Endodermal cell (in vitro differentiated cells): ENCODE measurements at regions not wholly inside any gene's neighbourhood (a gene's known extent, or its start where the extent isn't known, plus 50 kb on each side); places are given as distances from the start of the nearest gene placed in this dataset.
A peak's percentile ranks its signal among the peaks of the same experiment; 100 is the strongest.

Source experiments
- DNase-seq: peaks from one replicate; pipeline ENCODE4 v3.0.0-alpha.2; 2017
- H3K27ac ChIP-seq: 2 replicates; pipeline ENCODE4 v1.5.1; 2013; ENCODE audit warnings: mild to moderate bottlenecking, low read depth, low read length, moderate library complexity
- H3K27me3 ChIP-seq: 2 replicates; pipeline ENCODE4 v1.6.1; 2013; ENCODE audit warnings: mild to moderate bottlenecking, low read length, moderate library complexity; ENCODE audit not compliant: insufficient read depth, control insufficient read depth, poor library complexity, severe bottlenecking
- H3K36me3 ChIP-seq: 2 replicates; pipeline ENCODE4 v1.7.0; 2013; ENCODE audit warnings: mild to moderate bottlenecking, low read length, moderate library complexity; ENCODE audit not compliant: control insufficient read depth, insufficient read depth
- H3K4me1 ChIP-seq: one replicate; pipeline ENCODE4 v1.7.0; 2013; ENCODE audit warnings: low read length; ENCODE audit not compliant: control insufficient read depth, insufficient read depth
- H3K4me3 ChIP-seq: 2 replicates; pipeline ENCODE4 v1.5.1; 2013; ENCODE audit warnings: mild to moderate bottlenecking, low read length, moderate library complexity
- H3K9ac ChIP-seq: 2 replicates; pipeline ENCODE4 v1.6.1; 2013; ENCODE audit warnings: mild to moderate bottlenecking, low read length, moderate library complexity; ENCODE audit not compliant: poor library complexity, severe bottlenecking; ENCODE audit errors: extremely low read depth
- H3K9me3 ChIP-seq: 2 replicates; pipeline ENCODE4 v1.6.1; 2013; ENCODE audit warnings: mild to moderate bottlenecking, low read length, moderate library complexity; ENCODE audit not compliant: control insufficient read depth
- H3K27ac Mint-ChIP-seq: 2 replicates; pipeline ENCODE4 v1.8.0; 2020; ENCODE audit warnings: mixed read lengths
- H3K27me3 Mint-ChIP-seq: 2 replicates; pipeline ENCODE4 v1.8.0; 2021; ENCODE audit warnings: mild to moderate bottlenecking, mixed read lengths; ENCODE audit not compliant: insufficient read depth
- H3K36me3 Mint-ChIP-seq: 2 replicates; pipeline ENCODE4 v1.8.0; 2020; ENCODE audit warnings: low read depth, mixed read lengths
- H3K4me1 Mint-ChIP-seq: 2 replicates; pipeline ENCODE4 v1.8.0; 2020; ENCODE audit warnings: mixed read lengths
- H3K4me3 Mint-ChIP-seq: 2 replicates; pipeline ENCODE4 v1.8.0; 2020; ENCODE audit warnings: mild to moderate bottlenecking, moderate library complexity, mixed read lengths
- H3K9me3 Mint-ChIP-seq: 2 replicates; pipeline ENCODE4 v1.8.0; 2020; ENCODE audit warnings: mild to moderate bottlenecking, mixed read lengths
- WGBS, 2 experiments: methylation state at CpG; one replicate each; pipeline versions ENCODE4 v1.1.5 to v1.1.7; 2013; ENCODE audit warnings: missing lambda C conversion rate in 2 of 2, mixed read lengths in 1 of 2; ENCODE audit not compliant: insufficient coverage in 1 of 2, insufficient read length in 1 of 2; 5-methylcytosine and 5-hydroxymethylcytosine counted together
- TF ChIP-seq, protein P1 (sequence below): fragments of 200-600 bp; sonication (generic); conservative IDR thresholded peaks from 2 replicates; pipeline ENCODE4 v1.5.0; 2021; ENCODE audit warnings: antibody characterized with exemption, mild to moderate bottlenecking

DNA sequence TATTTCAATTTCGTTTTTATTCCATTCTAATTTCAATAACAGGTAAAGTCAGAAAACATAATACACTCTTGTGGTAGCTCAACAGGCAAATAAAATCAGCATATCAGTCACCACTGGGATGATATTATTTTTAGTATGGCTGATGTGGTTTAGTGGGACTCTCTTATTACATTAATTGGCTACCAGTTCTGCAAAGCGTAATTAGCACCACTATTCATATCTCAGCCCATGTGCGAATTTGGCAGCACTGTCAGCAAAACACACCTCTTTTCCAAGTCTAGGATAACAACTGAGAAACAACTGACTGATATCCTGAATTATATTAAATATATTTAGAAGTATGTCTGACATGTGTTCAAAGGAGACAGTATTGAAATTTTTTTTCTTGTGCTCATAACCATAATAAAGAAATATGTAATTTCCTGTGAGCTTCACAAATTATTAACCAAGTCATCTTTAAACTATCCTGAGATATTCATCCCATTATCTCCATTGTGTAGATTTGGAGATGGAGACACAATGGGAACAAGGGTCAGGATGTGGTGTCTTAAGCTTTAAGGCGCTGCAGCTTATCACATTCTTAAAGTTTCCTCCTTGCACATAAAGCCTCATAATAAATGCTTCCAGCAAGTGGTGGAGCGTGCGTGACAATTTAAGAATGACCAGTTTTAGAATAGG is 212.4 kb downstream of the TLE1 start:
- WGBS, 2 experiments = 82% methylated on average over 6 of the region's 6 CpGs; no CpG with 5 or more reads in 1 of the 2 experiments
- H3K36me3 ChIP-seq = no peaks in the 10 kb centered on the region
- TF ChIP-seq, protein P1, sequence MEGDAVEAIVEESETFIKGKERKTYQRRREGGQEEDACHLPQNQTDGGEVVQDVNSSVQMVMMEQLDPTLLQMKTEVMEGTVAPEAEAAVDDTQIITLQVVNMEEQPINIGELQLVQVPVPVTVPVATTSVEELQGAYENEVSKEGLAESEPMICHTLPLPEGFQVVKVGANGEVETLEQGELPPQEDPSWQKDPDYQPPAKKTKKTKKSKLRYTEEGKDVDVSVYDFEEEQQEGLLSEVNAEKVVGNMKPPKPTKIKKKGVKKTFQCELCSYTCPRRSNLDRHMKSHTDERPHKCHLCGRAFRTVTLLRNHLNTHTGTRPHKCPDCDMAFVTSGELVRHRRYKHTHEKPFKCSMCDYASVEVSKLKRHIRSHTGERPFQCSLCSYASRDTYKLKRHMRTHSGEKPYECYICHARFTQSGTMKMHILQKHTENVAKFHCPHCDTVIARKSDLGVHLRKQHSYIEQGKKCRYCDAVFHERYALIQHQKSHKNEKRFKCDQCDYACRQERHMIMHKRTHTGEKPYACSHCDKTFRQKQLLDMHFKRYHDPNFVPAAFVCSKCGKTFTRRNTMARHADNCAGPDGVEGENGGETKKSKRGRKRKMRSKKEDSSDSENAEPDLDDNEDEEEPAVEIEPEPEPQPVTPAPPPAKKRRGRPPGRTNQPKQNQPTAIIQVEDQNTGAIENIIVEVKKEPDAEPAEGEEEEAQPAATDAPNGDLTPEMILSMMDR = no peak
- no peaks in the 10 kb centered on the region for H3K9me3 ChIP-seq
- H3K27me3 Mint-ChIP-seq = no peaks in the 10 kb centered on the region
- no peak overlapping the region for H3K9ac ChIP-seq
- no peak for DNase-seq
- H3K36me3 Mint-ChIP-seq = peaks cover 1% of the 10 kb centered on the region
- no peak overlapping the region for H3K27ac Mint-ChIP-seq
- no peak overlapping the region for H3K4me3 Mint-ChIP-seq
- H3K4me1 ChIP-seq = peaks cover 4% of the 10 kb centered on the region
- no peak overlapping the region for H3K27ac ChIP-seq
- no peaks in the 10 kb centered on the region for H3K27me3 ChIP-seq
- H3K4me3 ChIP-seq = peak overlapping the region; percentile 31
- peaks cover 19% of the 10 kb centered on the region for H3K4me1 Mint-ChIP-seq
- peaks cover 4% of the 10 kb centered on the region for H3K9me3 Mint-ChIP-seq

DNA sequence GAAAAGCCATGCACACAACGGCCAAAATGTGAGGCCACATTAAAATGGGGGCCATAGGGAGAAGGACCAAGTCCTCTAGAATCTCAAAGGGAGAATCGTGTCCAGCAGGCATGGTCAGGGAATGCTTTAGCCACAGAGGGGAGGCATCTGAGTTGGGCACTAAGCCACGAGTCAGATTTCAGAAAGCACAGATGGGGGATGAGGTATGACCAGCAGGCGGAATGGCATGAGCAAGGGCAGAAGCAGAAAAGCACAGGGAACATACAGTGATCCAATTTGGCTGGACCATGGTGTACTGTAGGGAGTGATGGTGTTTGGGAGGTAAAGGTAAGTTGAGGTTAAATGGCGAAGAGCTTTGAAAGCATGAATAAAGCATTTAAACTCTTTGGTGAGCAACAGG is 214.6 kb downstream of the TLE1 start:
- Mint-ChIP-seq H3K4me3 (no peak overlapping the region), H3K4me1 (peaks cover 19% of the 10 kb centered on the region), H3K9me3 (no peaks in the 10 kb centered on the region), H3K36me3 (no peaks in the 10 kb centered on the region), H3K27ac (no peak overlapping the region), H3K27me3 (no peaks in the 10 kb centered on the region)
- H3K36me3 ChIP-seq = no peaks in the 10 kb centered on the region
- no peak overlapping the region for H3K4me3 ChIP-seq
- H3K9ac ChIP-seq = no peak overlapping the region
- peaks cover 4% of the 10 kb centered on the region for H3K4me1 ChIP-seq
- 90 to 95% methylated on average over 5 of the region's 5 CpGs for WGBS, 2 experiments
- H3K27me3 ChIP-seq = no peaks in the 10 kb centered on the region
- no peak overlapping the region for H3K27ac ChIP-seq
- DNase-seq = no peak
- H3K9me3 ChIP-seq = no peaks in the 10 kb centered on the region
- TF ChIP-seq, protein P1 = no peak

DNA sequence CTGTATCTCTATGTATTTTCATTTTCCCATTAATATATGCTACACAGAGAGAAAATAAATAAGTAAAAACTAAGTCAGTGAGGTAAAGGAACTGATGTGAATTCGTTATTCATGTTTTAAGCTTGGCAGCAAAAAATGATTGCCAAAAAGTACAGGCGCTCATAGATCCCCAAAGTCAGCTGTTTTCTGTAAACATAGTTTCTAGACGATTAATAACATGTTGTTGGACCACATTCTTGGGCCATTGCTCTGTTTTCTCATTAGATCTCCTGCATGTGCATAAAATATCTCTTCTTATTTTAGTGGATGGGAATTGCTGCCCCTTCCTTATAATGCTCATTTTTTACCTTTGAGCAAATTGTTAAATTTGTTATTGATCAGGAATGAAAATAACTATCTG is 215.2 kb downstream of the TLE1 start:
- no peak overlapping the region for H3K9ac ChIP-seq
- no peaks in the 10 kb centered on the region for H3K9me3 Mint-ChIP-seq
- no peak for DNase-seq
- TF ChIP-seq, protein P1 = no peak
- H3K36me3 ChIP-seq = no peaks in the 10 kb centered on the region
- no peak overlapping the region for H3K4me3 ChIP-seq
- peaks cover 16% of the 10 kb centered on the region for H3K4me1 Mint-ChIP-seq
- H3K27ac ChIP-seq = no peak overlapping the region
- no peaks in the 10 kb centered on the region for H3K27me3 Mint-ChIP-seq
- no peak overlapping the region for H3K27ac Mint-ChIP-seq
- H3K36me3 Mint-ChIP-seq = no peaks in the 10 kb centered on the region
- WGBS, 2 experiments = 90 to 95% methylated on average over 3 of the region's 3 CpGs
- H3K27me3 ChIP-seq = no peaks in the 10 kb centered on the region
- H3K4me3 Mint-ChIP-seq = no peak overlapping the region
- peaks cover 4% of the 10 kb centered on the region for H3K4me1 ChIP-seq
- H3K9me3 ChIP-seq = no peaks in the 10 kb centered on the region
